ENCODE measurements at regions not wholly inside any gene's neighbourhood (a gene's known extent, or its start where the extent isn't known, plus 50 kb on each side); places are given as distances from the start of the nearest gene placed in this dataset.
"Not testable (repeated sequence)": the region's sequence is repeated elsewhere in the genome, so short reads cannot be mapped to it uniquely, and the experiment has no call there.

GRCh38 chr21:22311741-22312462 is 1313.7 kb downstream of the NCAM2 start:
- DNase-seq, result no peak

GRCh38 chr21:22314963-22315362 is 1316.8 kb downstream of the NCAM2 start:
- DNase-seq, result no peak

GRCh38 chr21:22319435-22319834 is 1321.2 kb downstream of the NCAM2 start:
- no peak for DNase-seq

GRCh38 chr21:22342889-22343288 is 1344.7 kb downstream of the NCAM2 start:
- DNase-seq, result no peak

GRCh38 chr21:22343303-22343702 is 1345.1 kb downstream of the NCAM2 start:
- DNase-seq, result no peak

GRCh38 chr21:22343721-22344120 is 1345.5 kb downstream of the NCAM2 start:
- no peak for DNase-seq

- no peak for DNase-seq
Observed at GRCh38 chr21:22345624-22346023, 1347.4 kb downstream of the NCAM2 start.

- DNase-seq, result no peak
Observed at GRCh38 chr21:22346576-22346975, 1348.4 kb downstream of the NCAM2 start.

GRCh38 chr21:22351076-22351475 is 1352.9 kb downstream of the NCAM2 start:
- DNase-seq, result no peak

- no peak for DNase-seq
Observed at GRCh38 chr21:22352088-22352487, 1353.9 kb downstream of the NCAM2 start.

- DNase-seq, result no peak
Observed at GRCh38 chr21:22355949-22356348, 1357.7 kb downstream of the NCAM2 start.

- DNase-seq, result no peak
Observed at GRCh38 chr21:22356663-22357062, 1358.5 kb downstream of the NCAM2 start.

GRCh38 chr21:22359599-22359998 is 1361.4 kb downstream of the NCAM2 start:
- not testable (repeated sequence) for DNase-seq

GRCh38 chr21:22363504-22363903 is 1365.3 kb downstream of the NCAM2 start:
- no peak for DNase-seq

GRCh38 chr21:22364163-22364562 is 1366.0 kb downstream of the NCAM2 start:
- no peak for DNase-seq

GRCh38 chr21:22374218-22374969 is 1376.2 kb downstream of the NCAM2 start:
- no peak for DNase-seq

- not testable (repeated sequence) for DNase-seq
Observed at GRCh38 chr21:22377795-22378194, 1379.6 kb downstream of the NCAM2 start.

GRCh38 chr21:22393324-22393723 is 1395.1 kb downstream of the NCAM2 start:
- no peak for DNase-seq

GRCh38 chr21:22395965-22396364 is 1397.8 kb downstream of the NCAM2 start:
- no peak for DNase-seq

GRCh38 chr21:22399681-22400514 is 1401.7 kb downstream of the NCAM2 start:
- no peak for DNase-seq

- no peak for DNase-seq
Observed at GRCh38 chr21:22409571-22409970, 1411.4 kb downstream of the NCAM2 start.

- no peak for DNase-seq
Observed at GRCh38 chr21:22416555-22416954, 1418.3 kb downstream of the NCAM2 start.

- no peak for DNase-seq
Observed at GRCh38 chr21:22421416-22422180, 1423.4 kb downstream of the NCAM2 start.
